ENCODE measurements at regions not wholly inside any gene's neighbourhood (a gene's known extent, or its start where the extent isn't known, plus 50 kb on each side); places are given as distances from the start of the nearest gene placed in this dataset.

DNA sequence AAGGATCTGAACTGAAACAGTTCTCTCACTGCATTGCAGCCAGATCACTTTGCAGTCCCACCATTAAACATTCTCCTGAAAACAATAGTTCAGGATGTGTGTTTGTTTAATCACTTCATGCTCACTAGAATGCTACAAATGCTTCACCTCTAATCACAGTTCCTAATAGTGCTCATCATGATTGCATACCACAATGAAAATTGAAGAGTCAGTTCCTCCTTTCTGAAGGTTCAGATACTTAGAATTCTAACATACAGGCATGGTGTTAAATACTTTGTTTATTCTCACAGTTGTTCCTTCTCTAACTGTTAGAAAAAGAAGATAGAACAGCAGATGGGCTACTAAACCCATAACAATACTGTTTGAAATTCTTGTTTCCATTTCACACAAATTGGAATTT, 622.3 kb upstream of the ACVR2A start:
- Mint-ChIP-seq H3K36me3 (peaks cover 6% of the 10 kb centered on the region), H3K27me3 (ENCODE audit: low read depth) (no peaks in the 10 kb centered on the region)
- TF ChIP-seq, protein P1, sequence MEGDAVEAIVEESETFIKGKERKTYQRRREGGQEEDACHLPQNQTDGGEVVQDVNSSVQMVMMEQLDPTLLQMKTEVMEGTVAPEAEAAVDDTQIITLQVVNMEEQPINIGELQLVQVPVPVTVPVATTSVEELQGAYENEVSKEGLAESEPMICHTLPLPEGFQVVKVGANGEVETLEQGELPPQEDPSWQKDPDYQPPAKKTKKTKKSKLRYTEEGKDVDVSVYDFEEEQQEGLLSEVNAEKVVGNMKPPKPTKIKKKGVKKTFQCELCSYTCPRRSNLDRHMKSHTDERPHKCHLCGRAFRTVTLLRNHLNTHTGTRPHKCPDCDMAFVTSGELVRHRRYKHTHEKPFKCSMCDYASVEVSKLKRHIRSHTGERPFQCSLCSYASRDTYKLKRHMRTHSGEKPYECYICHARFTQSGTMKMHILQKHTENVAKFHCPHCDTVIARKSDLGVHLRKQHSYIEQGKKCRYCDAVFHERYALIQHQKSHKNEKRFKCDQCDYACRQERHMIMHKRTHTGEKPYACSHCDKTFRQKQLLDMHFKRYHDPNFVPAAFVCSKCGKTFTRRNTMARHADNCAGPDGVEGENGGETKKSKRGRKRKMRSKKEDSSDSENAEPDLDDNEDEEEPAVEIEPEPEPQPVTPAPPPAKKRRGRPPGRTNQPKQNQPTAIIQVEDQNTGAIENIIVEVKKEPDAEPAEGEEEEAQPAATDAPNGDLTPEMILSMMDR (IDR thresholded peaks at IDR 0.05; ENCODE audit: unreplicated experiment) = no peak

DNA sequence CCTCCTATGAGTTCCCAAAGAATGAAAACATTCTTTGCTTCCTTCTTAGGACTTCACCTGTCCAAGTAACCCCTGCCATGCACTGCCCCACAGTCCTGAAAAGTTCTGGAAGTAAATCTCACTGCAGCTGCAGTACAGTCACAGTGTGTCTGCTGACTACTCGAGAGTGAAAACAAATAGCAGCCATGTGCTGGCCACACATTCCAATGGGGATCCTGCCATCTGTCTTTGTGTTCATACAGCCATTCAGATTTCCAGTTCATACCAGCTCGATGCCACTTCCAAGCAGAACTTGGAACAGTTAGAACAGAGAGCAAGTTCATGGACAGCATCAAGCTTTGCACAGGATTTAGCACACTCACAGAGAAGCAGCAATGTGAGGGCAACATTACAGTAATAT, 629.9 kb upstream of the ACVR2A start:
- Mint-ChIP-seq H3K36me3 (peaks cover 8% of the 10 kb centered on the region), H3K4me1 (no peaks in the 10 kb centered on the region), H3K27ac (no peak overlapping the region), H3K4me3 (no peak overlapping the region), H3K9me3 (peaks cover 30% of the 10 kb centered on the region), H3K27me3 (ENCODE audit: low read depth) (no peaks in the 10 kb centered on the region)
- DNase-seq (ENCODE audit: low spot score in 2 of 2, unreplicated experiment in 2 of 2) = no peak
- TF ChIP-seq, protein P1 (IDR thresholded peaks at IDR 0.05; ENCODE audit: unreplicated experiment) = no peak

More for the DNA sequence above, 622.3 kb upstream of the ACVR2A start:
- peaks cover 8% of the 10 kb centered on the region for H3K4me1 Mint-ChIP-seq
- no peak overlapping the region for H3K4me3 Mint-ChIP-seq
- H3K27ac Mint-ChIP-seq = no peak overlapping the region
- no peak for DNase-seq (ENCODE audit: low spot score in 2 of 2, unreplicated experiment in 2 of 2)
- H3K9me3 Mint-ChIP-seq = peaks cover 23% of the 10 kb centered on the region

DNA sequence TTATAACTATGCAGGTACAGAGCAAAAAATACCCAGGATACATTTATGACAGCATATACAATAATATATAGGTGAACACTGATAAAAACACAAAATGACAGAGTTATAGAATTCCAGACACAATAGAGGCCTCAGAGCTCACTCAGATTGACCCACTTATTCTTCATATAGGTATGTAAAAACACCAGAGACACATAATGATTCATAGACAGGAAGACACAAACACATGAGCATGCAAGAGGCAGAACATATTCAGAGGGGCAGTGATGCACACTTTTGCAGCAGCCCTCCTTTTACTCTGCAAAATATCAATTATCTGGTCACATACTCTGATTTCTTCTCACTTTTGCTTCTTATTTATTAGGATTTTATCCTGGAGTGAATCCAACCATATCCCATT, 633.3 kb upstream of the ACVR2A start:
- Mint-ChIP-seq H3K27me3 (ENCODE audit: low read depth) (no peaks in the 10 kb centered on the region), H3K4me3 (no peak overlapping the region), H3K36me3 (no peaks in the 10 kb centered on the region), H3K9me3 (peaks cover 14% of the 10 kb centered on the region), H3K4me1 (no peaks in the 10 kb centered on the region), H3K27ac (no peak overlapping the region)
- no peak for DNase-seq (ENCODE audit: low spot score in 2 of 2, unreplicated experiment in 2 of 2)
- TF ChIP-seq, protein P1 (IDR thresholded peaks at IDR 0.05; ENCODE audit: unreplicated experiment) = no peak

DNA sequence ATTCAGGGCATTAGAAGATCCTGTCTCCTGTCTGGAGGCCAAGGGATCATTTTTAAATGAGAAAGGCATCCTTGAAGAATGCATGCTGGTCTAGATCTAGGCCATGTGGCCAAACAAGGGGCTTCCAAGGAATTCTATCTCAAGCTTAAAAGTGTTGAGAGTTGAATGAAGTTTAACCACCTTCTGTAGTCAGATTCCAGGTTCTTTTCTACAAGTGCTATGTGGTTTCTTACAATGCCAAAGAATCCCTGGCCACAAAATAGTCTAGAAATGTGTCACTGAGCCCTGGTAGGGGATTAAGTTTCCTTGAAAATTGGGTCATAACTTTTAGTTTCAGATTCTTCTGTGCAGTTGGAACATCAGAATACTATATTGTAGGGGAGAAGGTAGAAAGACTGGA, 640.7 kb upstream of the ACVR2A start:
- Mint-ChIP-seq H3K9me3 (peaks cover 19% of the 10 kb centered on the region), H3K36me3 (peaks cover 5% of the 10 kb centered on the region), H3K27me3 (ENCODE audit: low read depth) (no peaks in the 10 kb centered on the region), H3K4me1 (peaks cover 6% of the 10 kb centered on the region), H3K4me3 (no peak overlapping the region), H3K27ac (no peak overlapping the region)
- DNase-seq (ENCODE audit: low spot score in 2 of 2, unreplicated experiment in 2 of 2) = no peak
- TF ChIP-seq, protein P1 (IDR thresholded peaks at IDR 0.05; ENCODE audit: unreplicated experiment) = no peak

DNA sequence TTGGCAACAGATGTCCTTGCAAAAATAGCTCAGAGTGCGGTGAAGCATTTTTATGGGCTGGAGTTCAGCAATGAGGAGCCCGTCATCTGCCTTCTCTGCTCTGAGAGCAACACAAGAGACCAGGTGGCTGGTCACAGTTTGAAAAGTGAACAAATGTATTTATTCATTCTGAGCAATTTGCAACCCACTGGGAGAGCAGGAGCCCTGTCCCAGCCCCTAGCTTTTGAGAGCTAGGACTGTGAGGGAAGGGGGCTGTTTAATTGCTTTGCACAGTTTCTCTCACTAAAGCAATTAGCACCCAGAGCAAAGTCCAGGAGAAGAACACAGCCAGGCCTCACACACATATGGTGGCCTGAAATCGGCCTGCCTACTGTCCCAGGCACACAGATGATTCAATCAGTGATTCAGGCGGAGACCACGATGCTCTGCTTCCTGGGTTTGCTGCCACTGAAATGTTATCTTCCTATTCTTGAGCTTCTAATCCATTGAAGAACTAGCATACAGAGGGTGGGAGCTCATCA, 646.1 kb upstream of the ACVR2A start:
- H3K4me1 Mint-ChIP-seq = peaks cover 9% of the 10 kb centered on the region
- peaks cover 4% of the 10 kb centered on the region for H3K9me3 Mint-ChIP-seq
- no peaks in the 10 kb centered on the region for H3K27me3 Mint-ChIP-seq (ENCODE audit: low read depth)
- H3K4me3 Mint-ChIP-seq = no peak overlapping the region
- DNase-seq (ENCODE audit: low spot score in 2 of 2, unreplicated experiment in 2 of 2) = no peak
- TF ChIP-seq, protein P1 (IDR thresholded peaks at IDR 0.05; ENCODE audit: unreplicated experiment) = no peak
- no peak overlapping the region for H3K27ac Mint-ChIP-seq
- no peaks in the 10 kb centered on the region for H3K36me3 Mint-ChIP-seq

All from mesothelial cell of epicardium (in vitro differentiated cells).